Neutrophil (primary cell): ENCODE measurements at regions not wholly inside any gene's neighbourhood (a gene's known extent, or its start where the extent isn't known, plus 50 kb on each side); places are given as distances from the start of the nearest gene placed in this dataset.

Experiments used
- H3K27ac ChIP-seq: fragments of 200-600 bp; sonication (generic); 2 replicates; pipeline ENCODE4 v1.5.1; 2016; ENCODE audit warnings: mild to moderate bottlenecking, moderate library complexity
- H3K27me3 ChIP-seq: fragments of 200-600 bp; sonication (generic); 2 replicates; pipeline ENCODE4 v1.6.0; 2016; ENCODE audit warnings: mild to moderate bottlenecking
- H3K36me3 ChIP-seq: fragments of 200-600 bp; sonication (generic); 2 replicates; pipeline ENCODE4 v1.5.1; 2017
- H3K4me1 ChIP-seq, 2 experiments: fragments of 200-600 bp in 1 of 2; sonication (generic) in 1 of 2; 1 replicate in 1 of 2; 2 replicates in 1 of 2; pipeline versions ENCODE4 v1.5.1 to v1.6.1; 2013 to 2016; ENCODE audit warnings: low read depth in 1 of 2, low read length in 1 of 2, mild to moderate bottlenecking in 1 of 2, moderate library complexity in 1 of 2; ENCODE audit not compliant: control insufficient read depth in 1 of 2, insufficient read depth in 1 of 2
- H3K4me3 ChIP-seq, 2 experiments: fragments of 200-600 bp in 1 of 2; sonication (generic) in 1 of 2; 1 replicate in 1 of 2; 2 replicates in 1 of 2; pipeline ENCODE4 v1.5.1; 2013 to 2016; ENCODE audit warnings: low read depth in 1 of 2, low read length in 1 of 2, mild to moderate bottlenecking in 1 of 2, moderate library complexity in 1 of 2
- H3K9me3 ChIP-seq: fragments of 200-600 bp; sonication (generic); 2 replicates; pipeline ENCODE4 v1.5.1; 2016
- TF ChIP-seq, protein P1 (sequence below): fragments of 200-600 bp; sonication (generic); IDR thresholded peaks from 2 replicates; pipeline ENCODE4 v1.5.1; 2016; ENCODE audit warnings: antibody characterized with exemption

DNA sequence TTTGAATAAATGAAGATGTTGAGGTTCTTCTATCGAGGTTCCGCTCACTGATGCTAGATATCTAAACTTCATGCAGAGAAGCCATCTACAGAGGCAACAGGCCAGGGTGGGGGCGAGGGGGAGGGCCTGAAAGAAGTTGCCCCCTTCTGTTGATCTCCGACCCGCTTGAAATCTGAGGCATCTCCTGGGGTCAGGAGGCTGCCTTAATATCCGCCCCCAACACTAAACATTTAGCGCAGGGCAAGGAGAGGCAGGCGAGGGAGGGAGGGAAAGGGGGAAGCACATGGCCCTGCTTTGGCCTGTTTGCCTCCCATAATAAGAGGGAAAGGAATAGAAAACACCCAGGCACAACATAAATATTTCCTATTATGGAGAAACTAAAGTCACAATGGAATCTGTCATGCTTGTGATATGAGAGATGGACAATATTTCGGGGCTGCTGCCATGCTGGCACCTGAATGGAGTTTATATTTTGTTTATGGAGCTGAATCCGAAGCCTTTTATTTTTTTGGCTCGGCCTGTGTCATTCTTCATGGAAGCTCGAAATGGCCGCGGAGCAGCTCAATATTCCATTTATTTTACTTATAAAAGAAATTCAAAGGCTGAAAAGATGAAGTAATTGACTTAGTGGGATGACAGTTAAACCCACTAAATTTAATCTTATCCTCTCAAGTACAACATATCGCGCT is 221.1 kb downstream of the INSIG2 start:
- Histone ChIP-seq H3K27ac (no peak overlapping the region), H3K36me3 (no peaks in the 10 kb centered on the region), H3K27me3 (peaks cover 86% of the 10 kb centered on the region), H3K4me1 (peaks cover 0 to 3% of the 10 kb centered on the region in 2 experiments), H3K4me3 (no peak overlapping the region), H3K9me3 (no peaks in the 10 kb centered on the region)
- TF ChIP-seq, protein P1, sequence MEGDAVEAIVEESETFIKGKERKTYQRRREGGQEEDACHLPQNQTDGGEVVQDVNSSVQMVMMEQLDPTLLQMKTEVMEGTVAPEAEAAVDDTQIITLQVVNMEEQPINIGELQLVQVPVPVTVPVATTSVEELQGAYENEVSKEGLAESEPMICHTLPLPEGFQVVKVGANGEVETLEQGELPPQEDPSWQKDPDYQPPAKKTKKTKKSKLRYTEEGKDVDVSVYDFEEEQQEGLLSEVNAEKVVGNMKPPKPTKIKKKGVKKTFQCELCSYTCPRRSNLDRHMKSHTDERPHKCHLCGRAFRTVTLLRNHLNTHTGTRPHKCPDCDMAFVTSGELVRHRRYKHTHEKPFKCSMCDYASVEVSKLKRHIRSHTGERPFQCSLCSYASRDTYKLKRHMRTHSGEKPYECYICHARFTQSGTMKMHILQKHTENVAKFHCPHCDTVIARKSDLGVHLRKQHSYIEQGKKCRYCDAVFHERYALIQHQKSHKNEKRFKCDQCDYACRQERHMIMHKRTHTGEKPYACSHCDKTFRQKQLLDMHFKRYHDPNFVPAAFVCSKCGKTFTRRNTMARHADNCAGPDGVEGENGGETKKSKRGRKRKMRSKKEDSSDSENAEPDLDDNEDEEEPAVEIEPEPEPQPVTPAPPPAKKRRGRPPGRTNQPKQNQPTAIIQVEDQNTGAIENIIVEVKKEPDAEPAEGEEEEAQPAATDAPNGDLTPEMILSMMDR: no peak

DNA sequence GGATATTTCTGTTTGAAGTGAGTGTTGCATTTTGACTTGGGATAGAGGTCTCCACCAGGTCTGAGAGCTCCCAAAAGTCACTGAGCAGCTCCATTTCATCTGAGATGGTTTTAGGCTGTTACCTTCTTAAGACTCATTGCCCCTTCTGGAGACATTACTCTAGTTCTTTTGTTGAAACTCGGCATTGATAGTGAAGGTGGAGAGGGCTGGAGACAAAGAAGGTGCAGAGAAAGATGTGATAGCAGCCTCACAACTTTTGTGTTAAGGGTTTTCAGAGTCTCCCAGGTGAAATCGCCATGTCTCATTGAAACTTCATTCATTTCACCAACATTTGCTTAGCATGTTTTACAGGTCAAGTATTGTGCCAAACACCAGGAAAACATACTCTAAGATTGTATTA is 219.6 kb downstream of the INSIG2 start:
- TF ChIP-seq, protein P1: no peak
- Histone ChIP-seq H3K9me3 (no peaks in the 10 kb centered on the region), H3K27me3 (peaks cover 71% of the 10 kb centered on the region), H3K36me3 (no peaks in the 10 kb centered on the region), H3K27ac (no peak overlapping the region), H3K4me3 (no peak overlapping the region), H3K4me1 (peaks cover 0 to 3% of the 10 kb centered on the region in 2 experiments)

DNA sequence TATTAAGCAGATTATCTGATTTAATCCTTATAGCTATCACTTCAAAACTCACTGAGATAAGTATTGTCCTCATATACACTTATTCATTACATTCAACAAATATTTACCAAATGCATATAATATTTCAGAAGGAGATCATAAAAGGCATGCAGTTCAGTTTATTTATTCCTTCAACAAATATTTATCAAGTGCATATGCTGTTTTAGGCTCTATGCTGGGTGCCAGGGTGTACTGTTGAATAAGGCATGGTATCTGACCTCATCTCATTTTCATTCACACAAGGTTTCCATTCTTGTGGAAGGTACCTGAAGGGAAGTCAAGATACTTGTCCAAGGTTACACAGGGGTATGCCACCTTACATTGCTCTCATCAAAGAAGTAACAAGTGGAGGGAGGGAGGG is 213.0 kb downstream of the INSIG2 start:
- TF ChIP-seq, protein P1: no peak
- H3K4me3 ChIP-seq: no peak overlapping the region
- no peaks in the 10 kb centered on the region for H3K36me3 ChIP-seq
- H3K27me3 ChIP-seq: peaks cover 28% of the 10 kb centered on the region
- H3K27ac ChIP-seq: no peak overlapping the region
- H3K4me1 ChIP-seq: no peaks in the 10 kb centered on the region
- H3K9me3 ChIP-seq: no peaks in the 10 kb centered on the region

DNA sequence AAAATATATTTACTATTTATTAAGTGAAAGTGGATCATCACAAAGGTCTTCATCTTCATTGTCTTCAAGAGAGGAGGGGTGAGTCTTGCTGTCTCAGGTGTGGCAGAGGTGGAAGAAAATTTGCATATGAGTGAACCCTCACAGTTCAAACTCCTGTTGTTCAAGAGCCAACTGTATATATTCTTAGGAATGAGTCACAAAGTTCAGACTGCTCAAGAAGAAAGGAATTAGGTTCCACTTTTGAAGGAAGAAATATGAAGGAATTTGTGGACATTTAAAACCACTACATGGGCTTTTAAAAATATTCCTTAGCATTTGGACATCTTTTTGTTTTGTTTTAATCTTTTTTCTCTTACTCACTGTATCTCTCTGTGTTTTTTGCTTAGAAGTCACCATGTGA is 212.6 kb downstream of the INSIG2 start:
- no peak overlapping the region for H3K27ac ChIP-seq
- H3K36me3 ChIP-seq: no peaks in the 10 kb centered on the region
- H3K4me1 ChIP-seq: no peaks in the 10 kb centered on the region
- H3K4me3 ChIP-seq: no peak overlapping the region
- H3K27me3 ChIP-seq: peaks cover 28% of the 10 kb centered on the region
- TF ChIP-seq, protein P1: no peak
- no peaks in the 10 kb centered on the region for H3K9me3 ChIP-seq

DNA sequence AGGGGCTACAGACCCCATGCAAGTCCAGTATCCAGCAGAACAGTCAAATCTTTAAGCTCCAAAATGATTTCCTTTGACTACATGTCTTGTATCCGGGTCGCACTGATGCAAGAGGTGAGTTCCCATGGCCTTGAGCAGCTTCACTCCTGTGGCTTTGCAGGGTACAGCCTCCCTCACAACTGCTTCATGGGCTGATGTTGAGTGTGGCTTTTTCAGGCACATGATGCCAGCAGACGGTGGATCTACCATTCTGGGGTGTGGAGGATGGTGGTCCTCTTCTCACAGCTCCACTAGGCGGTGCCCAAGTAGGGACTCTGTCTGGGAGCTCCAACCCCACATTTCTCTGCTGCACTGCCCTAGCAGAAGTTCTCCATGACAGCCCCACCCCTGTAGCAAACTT is 208.4 kb downstream of the INSIG2 start:
- H3K27ac ChIP-seq: no peak overlapping the region
- H3K9me3 ChIP-seq: no peaks in the 10 kb centered on the region
- peaks cover 32% of the 10 kb centered on the region for H3K27me3 ChIP-seq
- H3K4me1 ChIP-seq: no peaks in the 10 kb centered on the region
- no peak overlapping the region for H3K4me3 ChIP-seq
- H3K36me3 ChIP-seq: no peaks in the 10 kb centered on the region
- TF ChIP-seq, protein P1: no peak
